Liver (tissue), 3 donors: ENCODE measurements at regions not wholly inside any gene's neighbourhood (a gene's known extent, or its start where the extent isn't known, plus 50 kb on each side); places are given as distances from the start of the nearest gene placed in this dataset.

Experiments
- FOXA1 ChIP-seq: IDR thresholded peaks from 2 replicates; pipeline ENCODE4 v1.6.1; 2016; ENCODE audit warnings: antibody characterized with exemption
- GABPA ChIP-seq, 2 donors: IDR thresholded peaks in 1 of 2; conservative IDR thresholded peaks in 1 of 2; 2 replicates each; pipeline ENCODE4 v1.6.1; 2016; ENCODE audit warnings: antibody characterized with exemption in 2 of 2, mild to moderate bottlenecking in 1 of 2, moderate library complexity in 1 of 2
- RAD21 ChIP-seq, 2 donors: IDR thresholded peaks; 2 replicates each; pipeline ENCODE4 v1.6.1; 2016; ENCODE audit warnings: antibody characterized with exemption in 2 of 2, mild to moderate bottlenecking in 2 of 2
- TAF1 ChIP-seq: conservative IDR thresholded peaks from 2 replicates; pipeline ENCODE4 v1.6.1; 2016; ENCODE audit warnings: antibody characterized with exemption, mild to moderate bottlenecking
- YY1 ChIP-seq: IDR thresholded peaks from 2 replicates; pipeline ENCODE4 v1.6.1; 2016; ENCODE audit warnings: antibody characterized with exemption, mild to moderate bottlenecking
- TF ChIP-seq, protein P1 (sequence below): IDR thresholded peaks from 2 replicates; pipeline ENCODE4 v1.6.1; 2016; ENCODE audit warnings: antibody characterized with exemption
- TF ChIP-seq, protein P2 (sequence below): fragments of 150-350 bp; IDR thresholded peaks from 2 replicates; pipeline ENCODE4 v1.5.1; 2017; ENCODE audit warnings: improper control_type of control experiment, low read depth, low read length; ENCODE audit not compliant: missing input control
- donor health status: healthy.
- donor health status: healthy.

DNA sequence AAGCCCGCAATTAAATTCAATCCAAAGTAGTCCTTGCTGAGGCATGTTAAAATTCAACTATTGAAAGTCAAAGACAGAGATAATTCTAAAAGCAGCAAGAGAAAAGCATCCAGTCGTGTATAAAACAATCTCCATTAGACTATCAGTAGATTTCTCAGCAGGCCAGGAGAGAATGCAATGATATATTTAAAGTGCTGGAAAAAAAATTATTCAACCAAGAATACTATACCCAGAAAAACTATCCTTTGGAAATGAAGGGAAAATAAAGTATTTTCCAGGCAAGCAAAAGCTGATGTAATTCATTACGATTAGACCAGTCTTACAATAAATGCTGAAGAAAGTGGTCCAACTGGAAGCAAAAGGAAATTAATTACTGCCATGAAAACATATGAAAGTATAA lies 113.5 kb downstream of the TRIM42 start:
- TF ChIP-seq, protein P1, sequence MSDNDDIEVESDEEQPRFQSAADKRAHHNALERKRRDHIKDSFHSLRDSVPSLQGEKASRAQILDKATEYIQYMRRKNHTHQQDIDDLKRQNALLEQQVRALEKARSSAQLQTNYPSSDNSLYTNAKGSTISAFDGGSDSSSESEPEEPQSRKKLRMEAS: no peak
- TF ChIP-seq RAD21 (IDR thresholded peaks at IDR 0.05) (no peak), FOXA1 (no peak), GABPA (IDR thresholded peaks at IDR 0.05 in 1 of 2, conservative IDR thresholded peaks at IDR 0.05 in 1 of 2) (no peak), YY1 (no peak), TAF1 (no peak)
- TF ChIP-seq, protein P2, sequence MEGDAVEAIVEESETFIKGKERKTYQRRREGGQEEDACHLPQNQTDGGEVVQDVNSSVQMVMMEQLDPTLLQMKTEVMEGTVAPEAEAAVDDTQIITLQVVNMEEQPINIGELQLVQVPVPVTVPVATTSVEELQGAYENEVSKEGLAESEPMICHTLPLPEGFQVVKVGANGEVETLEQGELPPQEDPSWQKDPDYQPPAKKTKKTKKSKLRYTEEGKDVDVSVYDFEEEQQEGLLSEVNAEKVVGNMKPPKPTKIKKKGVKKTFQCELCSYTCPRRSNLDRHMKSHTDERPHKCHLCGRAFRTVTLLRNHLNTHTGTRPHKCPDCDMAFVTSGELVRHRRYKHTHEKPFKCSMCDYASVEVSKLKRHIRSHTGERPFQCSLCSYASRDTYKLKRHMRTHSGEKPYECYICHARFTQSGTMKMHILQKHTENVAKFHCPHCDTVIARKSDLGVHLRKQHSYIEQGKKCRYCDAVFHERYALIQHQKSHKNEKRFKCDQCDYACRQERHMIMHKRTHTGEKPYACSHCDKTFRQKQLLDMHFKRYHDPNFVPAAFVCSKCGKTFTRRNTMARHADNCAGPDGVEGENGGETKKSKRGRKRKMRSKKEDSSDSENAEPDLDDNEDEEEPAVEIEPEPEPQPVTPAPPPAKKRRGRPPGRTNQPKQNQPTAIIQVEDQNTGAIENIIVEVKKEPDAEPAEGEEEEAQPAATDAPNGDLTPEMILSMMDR: no peak
